Endothelial cell of umbilical vein (primary cell): ENCODE measurements at regions not wholly inside any gene's neighbourhood (a gene's known extent, or its start where the extent isn't known, plus 50 kb on each side); places are given as distances from the start of the nearest gene placed in this dataset.

ENCODE experiments used
- BruUV-seq: library from RNA; stranded (reverse); fragments of 400-500 nt; replicated peaks from 2 replicates; lab custom pipeline; 2021; lab: Mats Ljungman, UMichigan
- CTCF ChIA-PET: fragments of 300-600, 350-600 bp; sonication (Branson Sonifier 250); formaldehyde crosslinking; loops from one replicate; lab custom pipeline; 2021; ENCODE audit warnings: antibody characterized with exemption, inconsistent platforms; lab: Charles Lee
- POLR2A ChIA-PET: fragments of 300-600, 350-600 bp; sonication (Branson Sonifier 250); formaldehyde crosslinking; loops from one replicate; lab custom pipeline; 2021; ENCODE audit warnings: antibody characterized with exemption, inconsistent platforms; lab: Charles Lee
- DNase-seq: peaks from one replicate; pipeline ENCODE4 v3.0.0-alpha.2; 2011; ENCODE audit warnings: low read depth, low spot score
- FAIRE-seq: peaks from 2 replicates; lab custom pipeline; 2011; peaks lifted over from hg19 to GRCh38; lab: Jason Lieb, UNC
- H2AFZ ChIP-seq: 2 replicates; pipeline ENCODE4 v1.6.0; 2012; ENCODE audit warnings: low read depth, low read length, control low read depth, inconsistent platforms
- H3K27ac ChIP-seq: 2 replicates; pipeline ENCODE4 v1.5.1; 2011; ENCODE audit warnings: low read depth, mild to moderate bottlenecking, control low read depth, low read length, moderate library complexity; ENCODE audit not compliant: insufficient read depth
- H3K27me3 ChIP-seq, 2 experiments: 2 replicates each; pipeline versions ENCODE4 v1.6.0 to v1.6.1; 2011; ENCODE audit warnings: low read length in 2 of 2, mixed read lengths in 1 of 2; ENCODE audit not compliant: control insufficient read depth in 2 of 2, insufficient read depth in 2 of 2
- H3K36me3 ChIP-seq, 2 experiments: 2 replicates in 1 of 2; 3 replicates in 1 of 2; pipeline ENCODE4 v1.5.1; 2011; ENCODE audit warnings: low read length in 2 of 2, mild to moderate bottlenecking in 1 of 2, moderate library complexity in 1 of 2; ENCODE audit not compliant: control insufficient read depth in 2 of 2, insufficient read depth in 2 of 2; ENCODE audit errors: extremely low read depth in 1 of 2
- H3K4me1 ChIP-seq: 3 replicates; pipeline ENCODE4 v1.5.1; 2011; ENCODE audit warnings: mild to moderate bottlenecking, low read length; ENCODE audit not compliant: control insufficient read depth, insufficient read depth; ENCODE audit errors: extremely low read depth
- H3K4me2 ChIP-seq: 2 replicates; pipeline ENCODE4 v1.6.1; 2011; ENCODE audit warnings: low read length, control low read depth, mixed read lengths; ENCODE audit not compliant: insufficient read depth
- H3K4me3 ChIP-seq, 3 experiments: fragments of 200-600 bp in 1 of 3; sonication (generic), shearing (Covaris generic) in 1 of 3; replicated peaks in 1 of 3; 2 replicates each; pipeline ENCODE4 v1.5.1; 2011 to 2016; ENCODE audit warnings: control low read depth in 3 of 3, low read length in 3 of 3, mild to moderate bottlenecking in 2 of 3, inconsistent platforms in 1 of 3, low read depth in 1 of 3, moderate library complexity in 1 of 3; ENCODE audit not compliant: insufficient read depth in 1 of 3
- H3K79me2 ChIP-seq: 2 replicates; pipeline ENCODE4 v1.6.0; 2012; ENCODE audit warnings: low read length, inconsistent platforms; ENCODE audit not compliant: control insufficient read depth, insufficient read depth
- H3K9ac ChIP-seq: replicated peaks from 2 replicates; pipeline ENCODE3; 2011; ENCODE audit warnings: low read length, control low read depth; ENCODE audit not compliant: insufficient read depth; ENCODE audit errors: extremely low read depth
- H3K9me1 ChIP-seq: replicated peaks from 3 replicates; pipeline ENCODE4 v1.6.0; 2011; ENCODE audit warnings: mild to moderate bottlenecking, low read length; ENCODE audit not compliant: control insufficient read depth, insufficient read depth; ENCODE audit errors: extremely low read depth
- H3K9me3 ChIP-seq: replicated peaks from 2 replicates; pipeline ENCODE4 v1.5.1; 2012; ENCODE audit warnings: low read length, inconsistent platforms; ENCODE audit not compliant: control insufficient read depth, insufficient read depth
- H4K20me1 ChIP-seq: replicated peaks from 2 replicates; pipeline ENCODE3; 2011; ENCODE audit warnings: mild to moderate bottlenecking, low read length; ENCODE audit not compliant: control insufficient read depth, insufficient read depth; ENCODE audit errors: extremely low read depth
- EZH2 ChIP-seq: IDR thresholded peaks from 2 replicates; pipeline ENCODE4 v1.6.1; 2012; ENCODE audit warnings: borderline replicate concordance, low read depth, mild to moderate bottlenecking, moderate library complexity, low read length, inconsistent platforms; ENCODE audit not compliant: severe bottlenecking
- FOS ChIP-seq: IDR thresholded peaks from 2 replicates; pipeline ENCODE4 v1.6.1; 2011; ENCODE audit warnings: mild to moderate bottlenecking, low read length, moderate library complexity, borderline replicate concordance; ENCODE audit not compliant: insufficient read depth
- GATA2 ChIP-seq: IDR thresholded peaks from 2 replicates; pipeline ENCODE4 v1.7.0; 2011; ENCODE audit warnings: low read depth, mild to moderate bottlenecking, moderate library complexity, mixed read lengths, low read length; ENCODE audit not compliant: insufficient read length, insufficient read depth
- JUN ChIP-seq: IDR thresholded peaks from 2 replicates; pipeline ENCODE4 v1.6.1; 2011; ENCODE audit warnings: borderline replicate concordance, low read depth; ENCODE audit not compliant: insufficient read length, insufficient read depth
- MAX ChIP-seq: IDR thresholded peaks from 2 replicates; pipeline ENCODE4 v1.6.1; 2011; ENCODE audit not compliant: insufficient read depth, insufficient read length
- MYC ChIP-seq: IDR thresholded peaks from one replicate; pipeline ENCODE4 v1.6.1; 2011; ENCODE audit warnings: mild to moderate bottlenecking, low read depth, low read length
- POLR2A ChIP-seq: IDR thresholded peaks from 2 replicates; pipeline ENCODE4 v1.6.1; 2012; ENCODE audit warnings: low read depth, mild to moderate bottlenecking, control low read depth, low read length
- POLR2AphosphoS5 ChIP-seq: IDR thresholded peaks from 2 replicates; pipeline ENCODE4 v1.6.1; 2012; ENCODE audit warnings: low read depth, mild to moderate bottlenecking, control low read depth, low read length, moderate library complexity; ENCODE audit not compliant: insufficient read depth
- dilution Hi-C: fragments of 300-500 bp; cut with MboI; formaldehyde crosslinking; loops from one replicate; pipeline ENCODE4 v1.15.0; 2019; ENCODE audit warnings: low sequenced_read_pairs; ENCODE audit not compliant: extremely low pct_ligation_motif_present
- intact Hi-C: fragments of 100-400 bp; cut with micrococcal nuclease; formaldehyde crosslinking; loops from one replicate; pipeline ENCODE4 v1.10.0; 2022
- TF ChIP-seq, protein P1 (sequence below), 2 donors: IDR thresholded peaks; 1 replicate in 1 of 2; 2 replicates in 1 of 2; pipeline ENCODE4 v1.5.1; 2011; ENCODE audit warnings: low read length in 2 of 2, mild to moderate bottlenecking in 2 of 2, moderate library complexity in 2 of 2, control low read depth in 1 of 2, inconsistent platforms in 1 of 2, low read depth in 1 of 2; ENCODE audit not compliant: insufficient read depth in 1 of 2; ENCODE audit errors: extremely low read depth in 1 of 2

GRCh38 chr1:36614571-36614970, 131.9 kb upstream of the CSF3R start:
- Histone ChIP-seq H3K79me2 (no peaks in the 10 kb centered on the region), H3K4me1 (no peaks in the 10 kb centered on the region), H4K20me1 (no peaks in the 10 kb centered on the region), H3K36me3 (no peaks in the 10 kb centered on the region), H2AFZ (no peak overlapping the region), H3K4me3 (no peak overlapping the region), H3K9me3 (no peaks in the 10 kb centered on the region), H3K9me1 (no peaks in the 10 kb centered on the region), H3K4me2 (no peak overlapping the region), H3K27ac (no peak overlapping the region), H3K27me3 (no peaks in the 10 kb centered on the region), H3K9ac (no peak overlapping the region)
- BruUV-seq, result no TSS peak
- intact Hi-C loops, result no loop called here
- DNase-seq (no peak), FAIRE-seq (no peak)
- TF ChIP-seq FOS (no peak), EZH2 (no peak), MAX (no peak), JUN (no peak), POLR2AphosphoS5 (no peak), MYC (no peak), POLR2A (no peak), GATA2 (no peak)
- TF ChIP-seq, protein P1, sequence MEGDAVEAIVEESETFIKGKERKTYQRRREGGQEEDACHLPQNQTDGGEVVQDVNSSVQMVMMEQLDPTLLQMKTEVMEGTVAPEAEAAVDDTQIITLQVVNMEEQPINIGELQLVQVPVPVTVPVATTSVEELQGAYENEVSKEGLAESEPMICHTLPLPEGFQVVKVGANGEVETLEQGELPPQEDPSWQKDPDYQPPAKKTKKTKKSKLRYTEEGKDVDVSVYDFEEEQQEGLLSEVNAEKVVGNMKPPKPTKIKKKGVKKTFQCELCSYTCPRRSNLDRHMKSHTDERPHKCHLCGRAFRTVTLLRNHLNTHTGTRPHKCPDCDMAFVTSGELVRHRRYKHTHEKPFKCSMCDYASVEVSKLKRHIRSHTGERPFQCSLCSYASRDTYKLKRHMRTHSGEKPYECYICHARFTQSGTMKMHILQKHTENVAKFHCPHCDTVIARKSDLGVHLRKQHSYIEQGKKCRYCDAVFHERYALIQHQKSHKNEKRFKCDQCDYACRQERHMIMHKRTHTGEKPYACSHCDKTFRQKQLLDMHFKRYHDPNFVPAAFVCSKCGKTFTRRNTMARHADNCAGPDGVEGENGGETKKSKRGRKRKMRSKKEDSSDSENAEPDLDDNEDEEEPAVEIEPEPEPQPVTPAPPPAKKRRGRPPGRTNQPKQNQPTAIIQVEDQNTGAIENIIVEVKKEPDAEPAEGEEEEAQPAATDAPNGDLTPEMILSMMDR (IDR thresholded peaks at IDR 0.05; ENCODE audit: extremely low read depth in 1 of 2, insufficient read depth in 1 of 2, low read depth in 1 of 2, low read length in 2 of 2), result no peak
- dilution Hi-C loops, result no loop called here
- ChIA-PET CTCF (no interaction called here), POLR2A (no interaction called here)
